ENCODE measurements at regions not wholly inside any gene's neighbourhood (a gene's known extent, or its start where the extent isn't known, plus 50 kb on each side); places are given as distances from the start of the nearest gene placed in this dataset.

GRCh38 chr14:28348797-28349196 lies 417.8 kb upstream of the FOXG1 start:
- DNase-seq = no peak
- ChIA-PET CTCF (no interaction called here), POLR2A (no interaction called here)
- WGBS (ENCODE audit: insufficient coverage) = 94% methylated on average over 5 of the region's 5 CpGs
- H3K27ac ChIP-seq (ENCODE audit: insufficient read depth in 1 of 2, low read depth in 1 of 2, low read length in 2 of 2, poor library complexity in 1 of 2, severe bottlenecking in 2 of 2) = no peak overlapping the region
- H3K27me3 ChIP-seq (replicated peaks in 2 of 5; ENCODE audit: control insufficient read depth in 4 of 5, insufficient read depth in 5 of 5, low read length in 4 of 5) = no peaks in the 10 kb centered on the region
- H3K9me3 ChIP-seq (ENCODE audit: control extremely low read depth in 1 of 5, control insufficient read depth in 4 of 5, insufficient read depth in 2 of 5, low read depth in 1 of 5, low read length in 4 of 5) = no peaks in the 10 kb centered on the region
- H3K36me3 ChIP-seq (ENCODE audit: control insufficient read depth in 4 of 4, insufficient read depth in 4 of 4, low read length in 3 of 4) = no peaks in the 10 kb centered on the region
- no peaks in the 10 kb centered on the region for H3K4me1 ChIP-seq (ENCODE audit: control extremely low read depth in 1 of 4, control insufficient read depth in 4 of 4, insufficient read depth in 4 of 4, low read length in 3 of 4)
- no peak overlapping the region for H3K4me3 ChIP-seq (ENCODE audit: control insufficient read depth in 1 of 7, extremely low read depth in 1 of 7, insufficient read depth in 4 of 7, low read depth in 2 of 7, low read length in 6 of 7)

GRCh38 chr14:28356819-28357218 lies 409.8 kb upstream of the FOXG1 start:
- ChIA-PET POLR2A (interaction anchor here (0.6 kb wide), 1 partner anchor 889 kb away, joined by 3 read pairs; no protein-coding TSS in a partner anchor), CTCF (no interaction called here)
- Histone ChIP-seq H3K4me3 (ENCODE audit: control insufficient read depth in 1 of 7, extremely low read depth in 1 of 7, insufficient read depth in 4 of 7, low read depth in 2 of 7, low read length in 6 of 7) (no peak overlapping the region), H3K27ac (ENCODE audit: insufficient read depth in 1 of 2, low read depth in 1 of 2, low read length in 2 of 2, poor library complexity in 1 of 2, severe bottlenecking in 2 of 2) (no peak overlapping the region), H3K4me1 (ENCODE audit: control extremely low read depth in 1 of 4, control insufficient read depth in 4 of 4, insufficient read depth in 4 of 4, low read length in 3 of 4) (no peaks in the 10 kb centered on the region), H3K9me3 (ENCODE audit: control extremely low read depth in 1 of 5, control insufficient read depth in 4 of 5, insufficient read depth in 2 of 5, low read depth in 1 of 5, low read length in 4 of 5) (peaks cover 0 to 5% (median 0%) of the 10 kb centered on the region in 5 experiments), H3K27me3 (replicated peaks in 2 of 5; ENCODE audit: control insufficient read depth in 4 of 5, insufficient read depth in 5 of 5, low read length in 4 of 5) (no peaks in the 10 kb centered on the region), H3K36me3 (ENCODE audit: control insufficient read depth in 4 of 4, insufficient read depth in 4 of 4, low read length in 3 of 4) (no peaks in the 10 kb centered on the region)
- WGBS (ENCODE audit: insufficient coverage) = 63% methylated on average over 1 of the region's 1 CpG
- no peak for DNase-seq

GRCh38 chr14:28361486-28361885 lies 405.1 kb upstream of the FOXG1 start:
- Histone ChIP-seq H3K4me3 (ENCODE audit: control insufficient read depth in 1 of 7, extremely low read depth in 1 of 7, insufficient read depth in 4 of 7, low read depth in 2 of 7, low read length in 6 of 7) (no peak overlapping the region), H3K9me3 (ENCODE audit: control extremely low read depth in 1 of 5, control insufficient read depth in 4 of 5, insufficient read depth in 2 of 5, low read depth in 1 of 5, low read length in 4 of 5) (peaks cover 0 to 10% (median 4%) of the 10 kb centered on the region in 5 experiments), H3K27ac (ENCODE audit: insufficient read depth in 1 of 2, low read depth in 1 of 2, low read length in 2 of 2, poor library complexity in 1 of 2, severe bottlenecking in 2 of 2) (no peak overlapping the region), H3K27me3 (replicated peaks in 2 of 5; ENCODE audit: control insufficient read depth in 4 of 5, insufficient read depth in 5 of 5, low read length in 4 of 5) (no peaks in the 10 kb centered on the region), H3K4me1 (ENCODE audit: control extremely low read depth in 1 of 4, control insufficient read depth in 4 of 4, insufficient read depth in 4 of 4, low read length in 3 of 4) (no peaks in the 10 kb centered on the region), H3K36me3 (ENCODE audit: control insufficient read depth in 4 of 4, insufficient read depth in 4 of 4, low read length in 3 of 4) (no peaks in the 10 kb centered on the region)
- no CpG with 5 or more reads among the region's 1 CpG for WGBS (ENCODE audit: insufficient coverage)
- ChIA-PET POLR2A (no interaction called here), CTCF (interaction anchor here (1.5 kb wide), 1 partner anchor 9 kb away, joined by 3 read pairs; no protein-coding TSS in a partner anchor)
- no peak for DNase-seq

GRCh38 chr14:28365510-28365909 lies 401.1 kb upstream of the FOXG1 start:
- 100% methylated on average over 5 of the region's 5 CpGs for WGBS (ENCODE audit: insufficient coverage)
- Histone ChIP-seq H3K36me3 (ENCODE audit: control insufficient read depth in 4 of 4, insufficient read depth in 4 of 4, low read length in 3 of 4) (no peaks in the 10 kb centered on the region), H3K9me3 (ENCODE audit: control extremely low read depth in 1 of 5, control insufficient read depth in 4 of 5, insufficient read depth in 2 of 5, low read depth in 1 of 5, low read length in 4 of 5) (peaks cover 0 to 10% (median 4%) of the 10 kb centered on the region in 5 experiments), H3K4me1 (ENCODE audit: control extremely low read depth in 1 of 4, control insufficient read depth in 4 of 4, insufficient read depth in 4 of 4, low read length in 3 of 4) (no peaks in the 10 kb centered on the region), H3K27ac (ENCODE audit: insufficient read depth in 1 of 2, low read depth in 1 of 2, low read length in 2 of 2, poor library complexity in 1 of 2, severe bottlenecking in 2 of 2) (no peak overlapping the region), H3K27me3 (replicated peaks in 2 of 5; ENCODE audit: control insufficient read depth in 4 of 5, insufficient read depth in 5 of 5, low read length in 4 of 5) (no peaks in the 10 kb centered on the region), H3K4me3 (ENCODE audit: control insufficient read depth in 1 of 7, extremely low read depth in 1 of 7, insufficient read depth in 4 of 7, low read depth in 2 of 7, low read length in 6 of 7) (no peak overlapping the region)
- DNase-seq = no peak
- ChIA-PET POLR2A (no interaction called here), CTCF (no interaction called here)

- CTCF ChIA-PET = no interaction called here
- Histone ChIP-seq H3K27me3 (replicated peaks in 2 of 5; ENCODE audit: control insufficient read depth in 4 of 5, insufficient read depth in 5 of 5, low read length in 4 of 5) (no peaks in the 10 kb centered on the region), H3K4me3 (ENCODE audit: control insufficient read depth in 1 of 7, extremely low read depth in 1 of 7, insufficient read depth in 4 of 7, low read depth in 2 of 7, low read length in 6 of 7) (no peak overlapping the region), H3K36me3 (ENCODE audit: control insufficient read depth in 4 of 4, insufficient read depth in 4 of 4, low read length in 3 of 4) (no peaks in the 10 kb centered on the region), H3K27ac (ENCODE audit: insufficient read depth in 1 of 2, low read depth in 1 of 2, low read length in 2 of 2, poor library complexity in 1 of 2, severe bottlenecking in 2 of 2) (no peak overlapping the region), H3K4me1 (ENCODE audit: control extremely low read depth in 1 of 4, control insufficient read depth in 4 of 4, insufficient read depth in 4 of 4, low read length in 3 of 4) (peaks cover 0 to 19% (median 1%) of the 10 kb centered on the region in 4 experiments), H3K9me3 (ENCODE audit: control extremely low read depth in 1 of 5, control insufficient read depth in 4 of 5, insufficient read depth in 2 of 5, low read depth in 1 of 5, low read length in 4 of 5) (no peaks in the 10 kb centered on the region)
- no CpG with 5 or more reads among the region's 3 CpGs for WGBS (ENCODE audit: insufficient coverage)
- POLR2A ChIA-PET = no interaction called here
- DNase-seq = peak in 1 of 3 donors; percentile 1
Observed at GRCh38 chr14:28373721-28374120, 392.9 kb upstream of the FOXG1 start.

GRCh38 chr14:28375295-28375694 lies 391.3 kb upstream of the FOXG1 start:
- Histone ChIP-seq H3K27ac (ENCODE audit: insufficient read depth in 1 of 2, low read depth in 1 of 2, low read length in 2 of 2, poor library complexity in 1 of 2, severe bottlenecking in 2 of 2) (no peak overlapping the region), H3K4me3 (ENCODE audit: control insufficient read depth in 1 of 7, extremely low read depth in 1 of 7, insufficient read depth in 4 of 7, low read depth in 2 of 7, low read length in 6 of 7) (no peak overlapping the region), H3K36me3 (ENCODE audit: control insufficient read depth in 4 of 4, insufficient read depth in 4 of 4, low read length in 3 of 4) (no peaks in the 10 kb centered on the region), H3K27me3 (replicated peaks in 2 of 5; ENCODE audit: control insufficient read depth in 4 of 5, insufficient read depth in 5 of 5, low read length in 4 of 5) (no peaks in the 10 kb centered on the region), H3K4me1 (ENCODE audit: control extremely low read depth in 1 of 4, control insufficient read depth in 4 of 4, insufficient read depth in 4 of 4, low read length in 3 of 4) (peaks cover 0 to 19% (median 1%) of the 10 kb centered on the region in 4 experiments), H3K9me3 (ENCODE audit: control extremely low read depth in 1 of 5, control insufficient read depth in 4 of 5, insufficient read depth in 2 of 5, low read depth in 1 of 5, low read length in 4 of 5) (no peaks in the 10 kb centered on the region)
- DNase-seq = peak in 1 of 3 donors; percentile 2
- POLR2A ChIA-PET = no interaction called here
- CTCF ChIA-PET = no interaction called here

GRCh38 chr14:28381656-28382055 lies 384.9 kb upstream of the FOXG1 start:
- no peak overlapping the region for H3K27ac ChIP-seq (ENCODE audit: insufficient read depth in 1 of 2, low read depth in 1 of 2, low read length in 2 of 2, poor library complexity in 1 of 2, severe bottlenecking in 2 of 2)
- H3K27me3 ChIP-seq (replicated peaks in 2 of 5; ENCODE audit: control insufficient read depth in 4 of 5, insufficient read depth in 5 of 5, low read length in 4 of 5) = no peaks in the 10 kb centered on the region
- H3K4me3 ChIP-seq (ENCODE audit: control insufficient read depth in 1 of 7, extremely low read depth in 1 of 7, insufficient read depth in 4 of 7, low read depth in 2 of 7, low read length in 6 of 7) = no peak overlapping the region
- no peaks in the 10 kb centered on the region for H3K9me3 ChIP-seq (ENCODE audit: control extremely low read depth in 1 of 5, control insufficient read depth in 4 of 5, insufficient read depth in 2 of 5, low read depth in 1 of 5, low read length in 4 of 5)
- no peak for DNase-seq
- WGBS (ENCODE audit: insufficient coverage) = no CpG with 5 or more reads among the region's 2 CpGs
- ChIA-PET POLR2A (no interaction called here), CTCF (no interaction called here)
- H3K36me3 ChIP-seq (ENCODE audit: control insufficient read depth in 4 of 4, insufficient read depth in 4 of 4, low read length in 3 of 4) = no peaks in the 10 kb centered on the region
- no peaks in the 10 kb centered on the region for H3K4me1 ChIP-seq (ENCODE audit: control extremely low read depth in 1 of 4, control insufficient read depth in 4 of 4, insufficient read depth in 4 of 4, low read length in 3 of 4)
